Large intestine (tissue), 3 donors: ENCODE measurements at regions not wholly inside any gene's neighbourhood (a gene's known extent, or its start where the extent isn't known, plus 50 kb on each side); places are given as distances from the start of the nearest gene placed in this dataset.
A peak's percentile ranks its signal among the peaks of the same experiment; 100 is the strongest.

Source experiments
- DNase-seq, 2 donors: peaks; one replicate each; pipeline versions ENCODE4 v3.0.0 to v3.0.0-alpha.2; 2013
- H3K27ac ChIP-seq: one replicate; pipeline ENCODE4 v1.5.1; 2013; ENCODE audit warnings: low read length
- H3K27me3 ChIP-seq: 2 replicates; pipeline ENCODE4 v1.6.1; 2013; ENCODE audit warnings: low read length; ENCODE audit not compliant: control insufficient read depth, insufficient read depth
- H3K36me3 ChIP-seq: 2 replicates; pipeline ENCODE4 v1.6.1; 2013; ENCODE audit warnings: low read length; ENCODE audit not compliant: control insufficient read depth, insufficient read depth
- H3K4me1 ChIP-seq: one replicate; pipeline ENCODE4 v1.6.1; 2013; ENCODE audit warnings: low read length; ENCODE audit not compliant: control insufficient read depth, insufficient read depth
- H3K4me3 ChIP-seq: one replicate; pipeline ENCODE4 v1.5.1; 2013; ENCODE audit warnings: low read length
- H3K9me3 ChIP-seq: one replicate; pipeline ENCODE4 v1.6.1; 2013; ENCODE audit warnings: mild to moderate bottlenecking, low read depth, low read length, moderate library complexity; ENCODE audit not compliant: control insufficient read depth
- WGBS: methylation state at CpG from one replicate; pipeline ENCODE4 v1.1.5; 2013; ENCODE audit warnings: low lambda C conversion rate; ENCODE audit not compliant: insufficient coverage; 5-methylcytosine and 5-hydroxymethylcytosine counted together

DNA sequence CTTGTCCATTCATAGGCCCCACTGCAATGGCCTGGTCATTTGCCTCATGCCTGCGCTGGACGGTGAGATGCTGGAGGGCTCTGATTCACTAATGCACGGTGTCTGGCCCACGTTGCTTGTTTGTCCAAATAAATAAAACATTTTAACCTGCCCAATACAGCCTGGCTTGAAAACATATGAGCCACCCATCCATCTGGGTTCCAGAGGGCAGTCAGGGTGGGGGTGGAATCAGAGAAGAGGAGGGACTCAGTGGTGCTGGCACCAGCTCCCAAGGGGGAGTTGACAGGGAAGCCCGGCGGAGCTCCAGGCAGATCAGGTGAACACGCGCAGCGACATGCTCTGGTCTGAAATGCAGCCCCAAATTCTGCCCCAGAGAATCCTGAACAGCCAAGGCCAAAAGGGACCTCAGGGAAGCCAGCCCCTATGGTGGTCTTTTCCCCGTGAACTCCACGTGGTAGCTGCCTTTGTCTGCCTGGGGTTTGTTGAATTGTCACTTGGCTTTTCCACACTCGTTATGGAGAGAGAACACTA is 265.2 kb downstream of the UACA start:
- H3K4me3 ChIP-seq: no peak overlapping the region
- no peaks in the 10 kb centered on the region for H3K36me3 ChIP-seq
- DNase-seq: no peak
- H3K27ac ChIP-seq: no peak overlapping the region
- peaks cover 29% of the 10 kb centered on the region for H3K4me1 ChIP-seq
- WGBS: no CpG with 5 or more reads among the region's 12 CpGs
- H3K27me3 ChIP-seq: peaks cover 2% of the 10 kb centered on the region
- no peaks in the 10 kb centered on the region for H3K9me3 ChIP-seq

DNA sequence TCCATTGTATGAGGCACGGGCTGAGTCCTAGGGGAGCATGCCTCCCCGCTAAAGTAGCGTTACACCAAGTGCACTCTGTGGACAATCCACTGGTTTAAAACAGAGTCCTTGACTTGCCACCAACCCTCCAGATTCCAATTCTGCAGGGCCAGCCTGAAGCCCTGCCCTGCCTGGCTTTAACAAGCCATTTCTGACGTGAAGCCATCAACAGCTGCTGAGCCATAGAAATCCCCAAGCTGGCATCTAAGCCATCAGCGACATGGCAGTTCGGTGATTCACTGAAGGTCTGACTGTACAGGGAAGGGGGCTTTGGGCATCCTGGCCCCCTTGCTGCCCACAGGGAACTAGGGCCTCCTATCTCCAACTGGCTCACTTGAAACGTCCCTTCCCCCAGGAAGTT is 265.7 kb downstream of the UACA start:
- DNase-seq: no peak
- peaks cover 33% of the 10 kb centered on the region for H3K4me1 ChIP-seq
- peaks cover 2% of the 10 kb centered on the region for H3K27me3 ChIP-seq
- no peaks in the 10 kb centered on the region for H3K9me3 ChIP-seq
- no peak overlapping the region for H3K4me3 ChIP-seq
- 100% methylated on average over 1 of the region's 7 CpGs for WGBS
- no peaks in the 10 kb centered on the region for H3K36me3 ChIP-seq
- no peak overlapping the region for H3K27ac ChIP-seq

DNA sequence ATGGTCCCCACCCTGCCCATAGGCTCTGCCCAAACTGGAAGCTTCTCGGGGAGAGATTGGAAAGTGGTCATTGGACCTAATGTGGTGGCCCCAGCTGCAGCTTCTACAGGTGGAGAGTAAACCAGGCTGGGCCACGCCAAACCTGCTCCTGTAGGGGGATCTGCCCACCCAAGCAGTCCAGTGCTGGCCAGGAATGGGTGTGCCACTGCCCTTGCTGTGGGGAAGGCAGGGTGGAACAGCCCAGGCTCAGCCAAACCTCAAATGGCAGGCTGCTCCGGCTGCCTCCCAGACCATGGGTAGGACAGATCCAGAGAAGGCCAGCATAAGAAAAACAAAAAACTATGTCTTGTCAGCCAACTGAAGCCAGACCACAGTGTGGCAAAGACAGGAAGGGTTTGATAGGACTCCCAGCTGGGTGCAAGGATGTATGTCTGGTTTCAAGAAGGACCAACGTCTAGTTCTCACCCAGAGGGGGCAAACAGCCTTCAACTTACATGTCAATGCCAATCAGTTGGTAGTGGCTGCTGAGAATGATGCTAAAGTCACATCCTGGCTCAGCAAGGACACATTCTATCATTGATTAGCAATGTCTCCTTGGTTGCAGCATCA is 267.3 kb downstream of the UACA start:
- Histone ChIP-seq H3K4me3 (no peak overlapping the region), H3K27me3 (peaks cover 2% of the 10 kb centered on the region), H3K9me3 (no peaks in the 10 kb centered on the region), H3K36me3 (no peaks in the 10 kb centered on the region), H3K27ac (no peak overlapping the region), H3K4me1 (peaks cover 36% of the 10 kb centered on the region)
- DNase-seq: no peak
- no CpG with 5 or more reads among the region's 4 CpGs for WGBS

DNA sequence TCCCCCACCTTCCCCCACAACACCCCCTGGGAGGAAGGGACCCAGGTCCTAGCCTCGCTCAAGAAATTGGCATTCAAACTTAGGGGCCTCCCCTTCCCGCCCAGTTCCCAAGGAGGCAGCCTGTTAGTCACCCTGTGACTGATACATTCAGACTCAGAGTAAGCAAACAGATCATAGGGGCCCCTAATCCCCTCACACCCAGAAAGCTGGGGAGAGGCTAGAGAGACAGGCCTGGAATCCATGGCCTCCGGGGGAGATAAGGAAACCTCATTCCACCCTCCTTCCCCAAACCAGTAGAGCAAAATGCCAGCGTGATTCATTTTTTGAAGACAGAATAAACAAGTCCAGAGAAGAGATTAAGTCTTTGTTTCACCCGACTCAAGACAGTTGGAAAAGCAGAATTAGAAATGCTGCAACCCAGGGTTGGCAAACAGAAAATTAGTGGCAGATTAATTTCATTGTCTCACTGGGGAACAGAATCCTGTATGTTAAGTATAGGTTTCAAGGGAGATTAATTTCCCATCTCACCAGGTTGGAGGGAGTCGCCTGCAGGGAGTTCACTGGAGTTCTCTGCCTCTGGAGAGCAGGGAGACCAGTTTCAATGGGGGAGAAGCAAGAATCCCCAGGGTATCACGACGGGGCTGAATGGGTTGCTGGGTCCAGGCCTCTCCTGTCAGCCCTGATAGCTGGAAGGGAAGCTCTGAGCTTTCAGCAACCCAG is 268.3 kb downstream of the UACA start:
- Histone ChIP-seq H3K4me1 (peaks cover 36% of the 10 kb centered on the region), H3K36me3 (no peaks in the 10 kb centered on the region), H3K9me3 (no peaks in the 10 kb centered on the region), H3K27me3 (peaks cover 2% of the 10 kb centered on the region), H3K27ac (peak overlapping the region; percentile 86), H3K4me3 (no peak overlapping the region)
- peak; percentile 74 to 91 for DNase-seq
- WGBS: 0% methylated on average over 1 of the region's 8 CpGs

DNA sequence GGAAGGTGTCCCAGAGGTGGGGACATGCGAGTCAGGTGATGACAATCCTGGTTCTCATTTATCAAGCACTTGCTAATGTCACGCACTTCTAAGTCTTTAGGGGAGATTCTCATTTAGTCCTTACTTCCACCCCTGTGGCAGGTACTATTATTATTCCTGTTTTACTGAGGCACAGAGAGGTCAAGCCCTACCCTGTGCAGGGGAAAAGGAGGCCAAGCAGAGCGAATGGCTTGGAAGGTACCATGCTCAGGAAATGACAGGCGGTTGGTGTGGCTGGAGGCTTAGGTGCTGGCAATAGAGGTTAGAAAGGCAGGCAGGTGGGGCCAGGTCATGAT is 268.9 kb downstream of the UACA start:
- no CpG with 5 or more reads among the region's 4 CpGs for WGBS
- Histone ChIP-seq H3K9me3 (no peaks in the 10 kb centered on the region), H3K27me3 (peaks cover 2% of the 10 kb centered on the region), H3K4me3 (no peak overlapping the region), H3K36me3 (no peaks in the 10 kb centered on the region), H3K27ac (peak overlapping the region; percentile 86), H3K4me1 (peaks cover 36% of the 10 kb centered on the region)
- DNase-seq: no peak

DNA sequence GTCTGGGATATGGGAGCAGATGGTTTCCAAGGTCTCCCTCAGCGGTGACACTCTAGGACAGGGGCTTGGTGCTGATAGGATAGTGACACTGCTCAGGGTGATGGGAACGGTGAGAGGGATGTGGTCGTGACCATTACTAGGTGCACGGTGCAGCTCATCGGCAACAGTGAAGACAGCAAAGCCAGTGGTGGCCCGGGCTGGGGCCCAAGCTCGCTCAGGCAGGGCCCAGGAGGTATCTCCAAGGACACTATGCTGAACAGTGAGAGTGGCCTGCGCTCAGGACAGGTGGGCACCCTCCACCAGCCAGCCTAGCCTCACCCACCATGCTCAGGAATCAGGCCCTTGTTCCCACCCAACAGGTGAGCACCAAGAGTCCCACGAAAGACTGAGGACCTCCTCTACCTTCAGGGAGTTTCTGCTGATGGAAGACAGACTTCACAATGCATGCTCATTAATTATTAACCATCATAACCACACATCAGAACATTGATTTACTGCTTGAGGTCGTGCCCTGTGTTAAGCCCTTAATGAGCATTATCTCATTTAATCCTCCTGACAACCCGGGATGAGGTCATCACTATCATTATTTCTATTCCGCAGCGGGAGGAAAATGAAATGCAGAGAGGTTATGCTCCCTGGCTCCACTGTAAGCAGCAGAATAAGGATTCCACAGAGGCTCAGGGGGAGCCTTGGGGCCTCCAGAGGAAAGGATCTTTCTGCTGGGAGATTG is 269.4 kb downstream of the UACA start:
- DNase-seq: peak; percentile 88 to 94
- H3K27ac ChIP-seq: peak overlapping the region; percentile 86
- 33% methylated on average over 3 of the region's 13 CpGs for WGBS
- H3K9me3 ChIP-seq: no peaks in the 10 kb centered on the region
- no peaks in the 10 kb centered on the region for H3K36me3 ChIP-seq
- H3K4me3 ChIP-seq: no peak overlapping the region
- peaks cover 36% of the 10 kb centered on the region for H3K4me1 ChIP-seq
- peaks cover 2% of the 10 kb centered on the region for H3K27me3 ChIP-seq

DNA sequence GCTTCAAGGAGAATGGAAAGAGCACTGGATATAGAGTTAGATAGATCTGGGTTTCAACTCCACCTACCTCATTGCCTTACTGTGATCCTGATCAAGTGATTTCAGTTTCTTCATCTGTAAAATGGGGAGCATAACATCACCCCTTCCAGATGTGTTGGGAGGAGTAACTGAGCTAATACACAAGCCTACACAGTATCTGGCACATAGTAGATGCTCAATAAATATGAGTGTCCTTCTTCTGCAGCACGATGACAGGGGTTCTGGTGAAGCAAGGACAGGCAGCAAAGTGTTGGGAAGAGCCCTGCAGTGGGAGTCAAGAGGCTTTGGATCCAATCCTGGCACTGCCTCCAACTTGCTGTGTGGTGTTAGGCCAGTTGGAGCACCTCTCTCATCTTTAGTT is 270.0 kb downstream of the UACA start:
- no peaks in the 10 kb centered on the region for H3K36me3 ChIP-seq
- peaks cover 36% of the 10 kb centered on the region for H3K4me1 ChIP-seq
- peaks cover 4% of the 10 kb centered on the region for H3K27me3 ChIP-seq
- DNase-seq: no peak
- WGBS: no CpG with 5 or more reads among the region's 1 CpG
- H3K4me3 ChIP-seq: no peak overlapping the region
- no peak overlapping the region for H3K27ac ChIP-seq
- no peaks in the 10 kb centered on the region for H3K9me3 ChIP-seq

DNA sequence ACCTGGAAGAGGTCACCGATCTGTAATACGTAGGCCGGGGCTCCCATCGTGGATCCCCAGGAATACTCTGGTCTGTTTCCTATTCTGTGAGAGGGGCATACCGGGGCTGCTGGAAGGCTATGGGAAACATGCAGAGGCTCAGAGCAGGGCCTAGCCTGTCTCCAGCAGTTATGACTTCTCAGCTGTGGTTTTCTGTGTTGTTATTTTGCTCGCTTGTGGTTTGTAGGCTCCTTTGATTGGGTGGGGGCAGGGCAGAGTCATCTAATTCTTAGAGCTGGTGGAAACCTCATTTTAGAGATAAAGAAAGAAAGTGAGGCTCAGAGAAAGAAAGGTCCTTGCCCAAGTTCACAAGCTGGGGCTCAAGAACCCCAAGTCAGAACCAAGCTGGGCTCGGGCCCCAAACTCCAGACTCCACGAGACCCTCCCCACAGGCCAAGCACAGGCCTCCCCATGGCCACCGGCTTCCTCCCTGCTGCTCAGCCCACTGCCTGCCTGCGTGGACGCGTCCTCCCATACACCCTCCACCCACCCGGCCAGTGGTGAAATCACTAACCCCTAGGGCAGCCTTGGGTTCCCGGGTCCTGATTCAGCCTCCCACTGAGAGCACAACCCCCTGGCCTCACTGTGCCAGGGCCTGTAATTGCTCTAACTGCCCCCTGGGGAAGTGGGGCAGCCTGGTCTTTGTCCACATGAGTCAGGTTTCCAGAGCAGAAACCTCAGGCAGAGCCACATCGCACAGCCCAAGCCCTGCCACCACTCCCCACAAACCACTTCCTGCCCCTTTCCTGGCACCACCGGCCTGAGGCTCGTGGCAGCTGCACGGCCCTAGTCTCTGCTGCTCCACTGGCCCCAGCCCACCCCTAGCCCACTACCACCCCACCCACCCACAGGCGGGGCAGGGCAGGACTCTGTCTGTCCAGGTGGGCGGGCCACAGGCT is 270.8 kb downstream of the UACA start:
- Histone ChIP-seq H3K4me3 (no peak overlapping the region), H3K4me1 (peaks cover 36% of the 10 kb centered on the region), H3K9me3 (no peaks in the 10 kb centered on the region), H3K27ac (no peak overlapping the region), H3K27me3 (peaks cover 2% of the 10 kb centered on the region), H3K36me3 (no peaks in the 10 kb centered on the region)
- peak in 1 of 2 donors; percentile 49 for DNase-seq
- 83% methylated on average over 1 of the region's 20 CpGs for WGBS

DNA sequence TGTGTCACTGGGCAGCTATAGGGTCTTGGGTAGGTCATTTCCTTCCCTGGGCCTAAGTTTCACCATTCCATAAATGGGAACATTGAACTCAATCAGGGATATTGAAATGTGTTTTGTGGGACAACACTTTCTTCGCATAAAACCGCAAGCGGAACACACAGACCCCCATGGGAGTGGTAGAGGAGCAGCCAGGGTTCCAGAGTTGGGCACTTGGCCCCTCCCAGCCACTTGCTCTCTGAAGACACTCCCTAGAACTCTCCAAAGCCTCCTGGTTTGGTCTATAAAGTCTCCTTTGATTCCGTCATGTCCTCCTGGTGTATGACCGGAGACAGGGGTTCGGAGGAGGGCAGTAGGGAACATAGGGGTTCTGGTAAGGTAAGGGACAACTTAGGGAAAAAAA is 271.7 kb downstream of the UACA start:
- Histone ChIP-seq H3K4me1 (peaks cover 36% of the 10 kb centered on the region), H3K9me3 (no peaks in the 10 kb centered on the region), H3K27ac (no peak overlapping the region), H3K36me3 (no peaks in the 10 kb centered on the region), H3K4me3 (no peak overlapping the region), H3K27me3 (peaks cover 2% of the 10 kb centered on the region)
- WGBS: no CpG with 5 or more reads among the region's 6 CpGs
- no peak for DNase-seq

DNA sequence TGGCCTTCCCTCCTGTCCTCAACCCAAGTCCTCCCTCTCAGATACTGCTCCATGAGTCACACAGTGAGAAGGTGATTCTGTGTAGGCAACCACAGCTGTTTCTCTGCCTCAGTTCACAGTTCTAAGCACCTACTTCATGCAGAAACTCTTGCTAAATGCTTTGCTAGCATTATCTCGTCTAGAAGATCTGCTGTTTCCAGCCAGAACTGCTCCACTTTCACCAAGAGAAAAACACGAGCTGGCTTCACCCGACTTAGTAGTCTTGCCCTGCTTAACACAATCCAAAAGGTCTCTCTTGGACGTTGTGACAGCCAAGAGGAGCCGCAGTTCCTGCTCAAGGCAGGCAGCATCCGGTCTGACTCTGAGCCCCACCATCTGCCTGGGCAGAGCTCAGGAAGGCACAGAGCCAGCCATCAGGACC is 272.1 kb downstream of the UACA start:
- no CpG with 5 or more reads among the region's 6 CpGs for WGBS
- Histone ChIP-seq H3K27me3 (peaks cover 2% of the 10 kb centered on the region), H3K4me1 (peaks cover 36% of the 10 kb centered on the region), H3K9me3 (no peaks in the 10 kb centered on the region), H3K27ac (no peak overlapping the region), H3K36me3 (no peaks in the 10 kb centered on the region), H3K4me3 (no peak overlapping the region)
- no peak for DNase-seq
